ENCODE measurements at regions not wholly inside any gene's neighbourhood (a gene's known extent, or its start where the extent isn't known, plus 50 kb on each side); places are given as distances from the start of the nearest gene placed in this dataset.

DNA sequence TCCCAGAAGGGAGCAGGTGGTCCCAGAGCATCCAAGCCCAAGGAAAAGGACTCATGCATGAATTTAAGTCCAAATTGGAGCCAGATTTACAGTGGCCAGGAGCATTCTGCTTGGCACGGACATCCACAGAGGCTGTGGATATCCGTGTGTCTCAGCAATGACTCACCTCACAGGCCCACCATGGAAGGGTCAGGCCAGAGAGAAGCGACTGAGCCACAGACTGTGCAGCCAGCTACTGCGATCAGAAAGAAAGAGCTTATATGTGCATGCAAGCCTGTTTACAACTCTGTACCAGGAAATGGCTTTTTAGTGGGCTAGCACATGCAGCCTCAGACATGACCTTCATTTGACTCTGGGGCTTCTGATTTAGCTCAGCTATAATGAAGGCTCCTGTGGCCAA is 231.0 kb downstream of the C16orf95 start:
- intact Hi-C loops (cut with DNase I): no loop called here

DNA sequence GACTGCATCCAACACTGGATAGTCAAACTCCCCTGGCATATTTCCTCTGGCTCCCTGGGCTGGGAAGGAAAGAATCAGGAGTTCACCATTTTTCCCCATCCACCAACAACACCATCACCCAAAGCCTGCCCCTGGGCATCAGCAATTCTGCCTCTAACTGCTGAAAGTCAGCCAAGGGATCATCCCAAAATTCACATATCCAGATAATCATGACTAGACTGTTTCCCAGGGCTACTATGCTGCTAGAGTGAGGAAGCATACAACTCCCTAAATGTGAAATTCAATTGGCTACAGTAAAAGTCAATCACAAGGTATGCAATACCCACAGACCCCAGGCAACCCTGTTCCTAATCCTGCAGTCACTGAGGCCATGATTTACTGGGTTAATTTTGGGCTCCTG is 230.6 kb downstream of the C16orf95 start:
- DNase-seq (ENCODE audit: low spot score): no peak
- intact Hi-C loops (cut with DNase I): no loop called here

More for the DNA sequence above, 231.0 kb downstream of the C16orf95 start:
- no peak for DNase-seq (ENCODE audit: low spot score)

DNA sequence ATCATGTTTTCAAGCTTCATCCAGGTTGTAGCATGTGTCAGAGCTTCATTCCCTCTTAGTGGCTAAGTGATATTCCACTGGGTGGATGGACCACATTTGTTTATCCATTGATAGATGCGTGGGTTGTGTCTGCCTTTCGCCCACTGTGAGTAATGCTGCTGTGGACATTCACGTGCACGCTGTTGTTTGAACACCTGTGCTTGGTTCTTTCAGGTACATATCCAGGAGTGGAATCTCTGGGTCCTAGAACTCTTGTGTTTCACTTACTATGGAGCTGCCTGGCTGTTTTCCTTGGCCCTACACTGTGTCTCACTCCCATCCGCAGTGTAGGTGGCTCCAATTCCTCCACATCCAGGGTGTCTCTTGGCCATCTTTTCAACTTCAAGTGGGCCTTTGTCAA is 224.2 kb downstream of the C16orf95 start:
- no peak for DNase-seq (ENCODE audit: low spot score)
- intact Hi-C loops (cut with DNase I): no loop called here

DNA sequence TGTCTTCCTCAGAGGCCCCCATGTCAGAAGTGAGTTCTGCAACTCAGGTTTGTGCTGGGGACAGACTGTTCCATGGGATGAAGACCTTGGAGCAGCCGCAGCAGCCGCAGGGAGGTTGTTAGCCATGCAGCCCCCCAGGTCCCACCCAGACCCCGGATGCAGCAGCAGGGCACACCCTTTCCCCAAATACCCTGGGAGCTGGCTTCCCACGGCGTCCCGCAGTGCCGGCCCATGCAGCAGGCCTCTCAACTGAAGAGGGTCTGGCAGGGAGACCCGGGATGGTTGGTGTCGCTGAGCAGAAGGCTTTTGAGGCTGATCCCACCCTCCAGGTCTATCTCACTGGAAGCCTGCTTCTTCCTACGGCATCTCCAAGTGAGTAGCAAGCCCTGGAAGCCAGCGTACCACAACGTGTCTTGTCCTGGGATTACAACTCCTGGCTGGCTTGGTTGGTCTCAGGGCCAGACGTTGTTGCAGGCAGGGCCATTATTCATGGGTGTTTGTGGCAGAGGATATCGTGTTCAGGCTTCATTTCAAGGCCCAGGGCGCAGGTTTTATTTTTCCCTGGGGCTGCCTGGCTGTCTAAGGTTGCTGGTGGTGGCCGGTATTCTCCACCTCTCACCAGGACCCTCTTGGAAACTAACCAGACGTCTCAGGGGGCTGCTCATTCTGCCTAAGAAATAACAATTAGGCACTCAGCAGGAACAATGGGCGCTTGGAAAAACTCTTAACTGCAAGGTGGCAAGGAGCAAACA is 223.2 kb downstream of the C16orf95 start:
- DNase-seq (ENCODE audit: low spot score): no peak
- intact Hi-C loops (cut with DNase I): no loop called here

DNA sequence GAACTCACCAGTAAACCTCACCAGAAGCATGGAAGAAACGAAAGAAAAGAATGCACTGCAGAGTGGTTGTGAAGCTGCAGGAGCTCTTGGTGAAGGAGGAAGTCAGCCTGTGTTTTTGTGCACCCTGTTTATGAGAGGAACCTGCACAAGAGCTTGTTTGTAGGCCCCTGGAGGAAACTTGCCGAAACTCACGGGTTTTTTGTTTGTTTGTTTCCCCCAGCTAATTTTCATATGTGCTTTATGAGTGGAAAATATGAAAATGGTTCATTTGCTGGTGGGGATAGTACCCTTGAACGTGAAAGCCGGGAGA is 222.7 kb downstream of the C16orf95 start:
- no peak for DNase-seq (ENCODE audit: low spot score)
- intact Hi-C loops (cut with DNase I): no loop called here

DNA sequence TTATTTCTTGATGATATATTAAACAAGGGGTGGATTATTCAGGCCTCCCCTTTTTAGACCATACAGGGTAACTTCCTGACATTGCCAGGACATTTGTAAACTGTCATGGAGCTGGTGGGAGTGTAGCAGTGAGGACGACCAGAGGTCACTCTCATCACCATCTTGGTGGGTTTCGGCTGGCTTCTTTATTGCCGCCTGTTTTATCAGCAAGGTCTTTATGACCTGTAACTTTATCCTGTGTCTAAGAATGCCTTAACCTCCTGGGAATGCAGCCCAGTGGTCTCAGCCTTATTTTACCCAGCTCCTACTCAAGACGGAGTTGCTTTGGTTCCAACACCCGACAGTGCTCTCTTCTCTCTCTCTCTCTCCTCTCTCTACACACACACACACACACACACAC is 221.9 kb downstream of the C16orf95 start:
- no peak for DNase-seq (ENCODE audit: low spot score)
- intact Hi-C loops (cut with DNase I): no loop called here

DNA sequence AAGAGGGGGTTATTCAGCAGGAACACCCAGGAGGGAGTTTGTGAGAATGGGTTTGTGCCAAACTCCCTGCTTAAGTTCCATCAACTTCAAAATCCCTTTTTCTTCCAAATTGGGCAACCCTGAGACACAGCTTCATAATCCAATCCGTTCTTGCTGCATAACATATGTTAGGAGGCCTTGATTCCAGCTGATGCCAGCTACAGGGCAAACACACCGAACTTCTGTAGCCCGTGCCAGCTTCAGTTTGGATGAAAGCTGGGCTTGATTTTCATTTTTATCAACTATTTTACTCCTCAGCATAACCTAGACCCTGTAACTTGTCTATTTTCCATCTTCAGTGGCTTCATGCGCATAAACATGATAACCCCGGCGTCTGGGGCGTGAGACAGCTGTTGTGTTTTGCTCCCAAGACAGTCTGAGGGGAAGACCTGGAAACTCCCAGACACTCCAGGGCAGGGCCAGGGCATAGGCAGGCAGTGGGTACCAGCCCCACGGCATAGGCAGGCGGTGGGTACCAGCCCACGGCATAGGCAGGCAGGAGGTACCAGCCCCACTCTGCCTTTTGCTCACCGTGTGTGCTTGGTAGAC is 220.4 kb downstream of the C16orf95 start:
- intact Hi-C loops (cut with DNase I): no loop called here
- DNase-seq (ENCODE audit: low spot score): no peak

DNA sequence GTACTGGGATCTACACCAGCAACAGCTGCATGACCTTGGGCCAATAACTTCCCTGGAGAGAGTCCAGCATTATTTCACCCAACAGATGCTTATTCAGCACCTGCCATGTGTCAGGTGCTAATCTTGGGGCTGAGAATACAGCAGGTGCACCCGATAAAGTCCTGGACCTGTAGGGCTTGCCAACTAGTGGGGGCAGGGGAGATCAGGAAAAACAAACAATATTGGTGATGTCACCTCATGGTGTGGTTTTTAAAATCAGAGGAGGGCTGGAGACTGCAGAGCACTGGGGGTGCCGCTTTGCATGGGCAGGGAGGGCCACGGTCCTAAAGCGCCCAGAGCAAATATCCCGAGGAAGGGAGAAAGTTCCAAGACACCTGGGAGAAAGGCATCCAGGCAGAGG is 218.8 kb downstream of the C16orf95 start:
- no peak for DNase-seq (ENCODE audit: low spot score)
- intact Hi-C loops (cut with DNase I): no loop called here

DNA sequence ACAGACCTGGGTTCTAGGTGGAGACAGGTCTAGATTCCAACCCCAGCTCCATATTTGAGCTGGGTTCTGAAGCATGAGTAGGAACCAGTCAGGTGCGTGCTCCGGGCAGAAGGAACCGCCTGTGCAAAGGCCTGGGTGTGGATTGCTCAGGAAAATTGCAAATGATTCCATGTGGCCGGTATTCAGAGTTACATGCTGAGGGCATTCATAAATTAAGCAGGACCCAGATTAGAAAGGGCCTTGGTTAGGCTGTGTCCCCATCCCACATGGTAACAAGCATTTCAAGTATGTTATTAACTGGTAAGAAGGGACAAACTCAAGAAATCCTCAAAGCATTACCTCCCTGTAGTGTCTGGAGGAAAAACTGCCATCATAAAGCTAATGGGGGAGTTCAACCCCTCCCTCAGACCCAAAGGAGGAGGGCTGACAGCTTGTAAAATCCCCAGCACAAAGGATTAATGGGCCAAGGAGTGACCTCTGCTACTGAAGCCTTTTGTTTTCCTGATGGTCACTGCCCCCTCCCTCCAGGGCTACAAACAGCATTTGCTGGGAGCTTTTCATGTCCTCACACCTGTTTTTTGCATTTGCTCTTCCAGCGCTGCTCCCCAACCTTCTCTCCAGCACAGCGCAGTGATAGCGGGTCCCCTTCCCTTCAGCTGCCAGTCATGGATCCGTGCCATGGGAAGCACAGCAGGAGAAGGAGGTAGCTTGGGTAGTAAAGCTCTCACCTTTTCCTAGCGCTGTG is 218.0 kb downstream of the C16orf95 start:
- no peak for DNase-seq (ENCODE audit: low spot score)
- intact Hi-C loops (cut with DNase I): no loop called here

DNA sequence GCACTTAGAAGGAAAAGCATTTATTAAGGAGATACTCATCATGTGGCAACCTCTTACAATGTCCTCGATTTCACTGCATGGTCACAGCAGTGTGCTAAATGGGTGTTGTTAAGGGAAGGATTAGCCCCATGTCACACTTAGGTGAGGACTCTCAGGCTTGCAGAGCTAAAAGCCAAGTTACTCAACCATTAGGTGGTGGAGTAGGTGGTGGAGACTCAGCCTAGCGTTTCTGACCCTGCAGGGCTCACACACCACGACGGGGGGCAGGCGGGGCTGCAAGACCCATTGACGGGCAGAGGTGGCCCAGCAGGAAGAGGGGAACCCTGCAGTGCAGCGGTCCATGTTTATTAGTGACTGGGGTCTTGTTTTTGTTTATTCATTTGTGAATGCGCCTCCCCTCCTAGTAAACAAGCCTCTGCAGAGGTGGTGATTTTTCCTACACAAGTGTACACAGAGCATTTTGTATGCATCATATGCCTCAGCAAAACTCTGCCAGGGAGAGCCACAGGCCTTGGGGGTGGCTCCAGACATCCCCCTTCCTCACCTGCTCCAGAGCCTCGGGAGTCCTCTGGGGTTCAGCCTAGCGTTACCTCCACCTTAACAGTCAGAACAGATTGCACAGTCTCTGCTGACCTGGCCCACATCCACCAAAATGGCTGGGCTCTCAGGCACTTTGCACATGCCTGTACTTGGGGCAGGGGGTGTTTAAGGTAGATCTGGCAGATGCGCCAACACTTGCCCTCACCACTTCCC is 216.7 kb downstream of the C16orf95 start:
- DNase-seq (ENCODE audit: low spot score): no peak
- intact Hi-C loops (cut with DNase I): loop anchor here in 1 of 2 donors (1.0 to 2.0 kb wide), 2 partner anchors 25 to 56 kb away; no protein-coding TSS in a partner anchor

DNA sequence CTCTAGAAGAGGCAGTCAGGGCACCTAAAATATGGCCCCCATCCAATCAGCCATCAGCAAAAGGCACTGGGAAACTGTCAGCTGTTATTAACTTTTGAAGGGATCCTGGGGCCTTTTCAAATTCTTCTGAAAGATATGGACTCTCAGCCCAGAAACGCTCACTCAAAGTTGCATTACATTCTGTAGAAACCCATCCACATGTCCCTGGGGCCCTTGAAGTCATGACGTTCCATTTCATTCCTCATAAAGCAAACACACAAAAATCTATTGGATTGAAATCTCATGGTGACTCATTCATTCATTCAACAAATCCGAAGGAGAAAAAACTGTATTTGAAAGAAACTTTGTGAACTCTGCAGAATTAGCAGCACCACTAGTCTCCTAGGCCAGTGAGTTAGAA is 215.3 kb downstream of the C16orf95 start:
- intact Hi-C loops (cut with DNase I): loop anchor here in 1 of 2 donors (2.0 kb wide), 1 partner anchor 57 kb away; no protein-coding TSS in a partner anchor
- DNase-seq (ENCODE audit: low spot score): no peak

DNA sequence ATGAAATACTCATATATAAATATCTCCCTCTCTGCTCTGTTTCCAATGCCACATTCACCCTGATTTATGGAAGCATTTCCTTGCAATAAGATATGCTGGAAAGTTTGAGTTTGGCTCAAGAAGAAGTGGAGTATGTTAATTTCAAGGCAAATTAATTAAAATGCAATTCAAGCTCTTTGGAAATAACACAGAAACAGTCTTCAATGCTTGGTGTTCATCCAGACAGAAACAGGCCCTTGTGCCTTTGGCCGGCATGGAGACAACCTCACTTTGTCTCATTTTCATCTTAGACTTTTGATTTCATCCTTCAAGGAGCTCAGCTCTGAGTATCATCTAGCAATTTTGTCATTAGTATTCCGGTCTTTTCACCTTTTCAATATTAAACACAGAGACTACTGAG is 210.0 kb downstream of the C16orf95 start:
- intact Hi-C loops (cut with DNase I): no loop called here

DNA sequence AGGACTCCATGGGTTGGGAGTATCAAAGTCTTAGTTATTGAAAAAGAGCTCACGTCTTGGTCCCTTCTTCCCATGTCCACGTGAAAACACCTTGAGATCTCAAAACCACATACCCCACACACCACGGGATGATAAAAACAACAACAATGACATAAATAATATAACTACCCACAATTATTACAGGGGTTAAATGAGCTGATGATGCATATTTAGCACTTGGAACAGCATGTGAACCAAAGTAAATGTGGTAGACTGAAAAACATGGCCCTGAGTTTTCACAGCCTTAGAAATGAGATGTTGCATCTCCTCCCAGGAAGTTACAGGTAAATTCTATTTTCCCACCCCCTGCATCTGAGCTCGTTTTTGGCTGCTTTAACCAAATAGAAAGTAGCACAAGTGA is 208.9 kb downstream of the C16orf95 start:
- no peak for DNase-seq (ENCODE audit: low spot score)
- intact Hi-C loops (cut with DNase I): no loop called here

More for the DNA sequence above, 210.0 kb downstream of the C16orf95 start:
- DNase-seq (ENCODE audit: low spot score): no peak

DNA sequence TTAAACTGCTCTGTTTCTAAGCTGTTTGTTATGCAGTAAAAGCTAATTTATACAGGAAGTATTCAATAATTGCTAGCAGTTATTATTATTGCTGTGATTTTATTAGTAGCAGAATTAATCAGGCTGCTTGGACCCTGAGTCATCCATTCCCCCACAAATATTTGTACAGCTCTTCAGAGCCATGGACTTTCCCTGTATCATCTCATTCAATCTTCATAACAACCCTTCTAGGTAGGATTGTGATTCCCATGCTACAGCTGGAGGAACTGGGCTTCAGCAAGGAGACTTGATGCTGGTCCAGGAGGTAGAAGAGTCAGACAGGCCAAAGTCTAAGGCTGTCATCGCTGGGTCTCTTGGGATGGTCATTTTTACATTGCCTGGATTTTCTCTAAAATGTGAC is 208.3 kb downstream of the C16orf95 start:
- DNase-seq (ENCODE audit: low spot score): no peak
- intact Hi-C loops (cut with DNase I): no loop called here

DNA sequence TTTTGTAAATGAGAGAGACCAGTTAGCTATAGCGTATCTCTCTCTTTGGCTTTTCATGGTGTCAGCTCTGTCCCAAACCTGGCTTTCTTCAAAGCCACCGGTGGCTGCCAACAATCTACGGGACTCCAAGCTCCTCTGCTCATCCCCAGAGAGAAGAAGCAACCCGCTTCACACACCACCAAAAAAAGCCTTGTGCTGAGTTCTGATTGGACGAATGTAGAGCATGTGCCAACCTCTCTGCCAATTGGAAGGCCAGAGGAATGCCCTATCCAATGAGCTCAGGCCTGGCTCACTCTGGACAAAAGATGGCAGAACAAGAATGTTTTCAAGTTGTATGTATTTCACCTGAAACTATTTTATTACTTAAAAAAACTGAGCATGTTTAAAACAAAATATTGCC is 202.4 kb downstream of the C16orf95 start:
- intact Hi-C loops (cut with DNase I): no loop called here
- no peak for DNase-seq (ENCODE audit: low spot score)

DNA sequence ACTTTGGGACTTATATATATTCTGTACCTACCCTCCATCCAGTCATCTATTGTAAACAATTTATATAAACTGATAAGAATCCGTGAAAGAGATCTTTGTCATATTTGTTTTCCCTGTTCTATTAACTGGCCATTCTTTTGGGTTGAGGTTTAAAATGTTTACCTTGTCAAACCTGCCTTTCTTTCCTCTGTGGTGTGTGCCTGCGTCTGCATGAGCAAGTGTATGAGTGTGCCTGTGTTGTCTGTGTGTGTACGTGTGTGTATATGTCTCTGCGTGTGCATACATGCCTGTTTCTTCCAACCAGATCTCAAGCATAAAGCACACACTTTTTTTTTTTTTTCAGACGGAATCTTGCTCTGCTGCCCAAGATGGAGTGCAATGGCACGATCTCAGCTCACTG is 201.5 kb downstream of the C16orf95 start:
- intact Hi-C loops (cut with DNase I): no loop called here

DNA sequence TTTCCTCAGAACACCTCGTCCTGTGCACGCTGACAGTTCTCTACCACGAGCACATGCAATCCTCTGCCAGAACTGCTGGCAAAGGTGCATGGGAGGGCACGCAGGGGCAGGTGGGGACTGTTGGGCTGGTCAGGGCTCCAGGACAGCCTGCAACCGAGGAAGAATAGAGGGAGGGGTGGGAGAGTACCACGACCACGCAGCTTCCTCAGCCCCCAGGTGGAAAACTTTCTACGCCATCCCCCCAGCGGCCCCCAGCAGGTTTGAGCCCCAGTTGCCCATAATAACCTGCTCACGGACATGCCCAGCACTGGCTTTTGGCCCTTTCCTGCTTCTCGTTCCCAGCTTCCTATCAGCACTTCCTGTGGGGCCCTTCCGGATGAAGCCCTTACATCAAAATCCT is 199.3 kb downstream of the C16orf95 start:
- DNase-seq (ENCODE audit: low spot score): no peak
- intact Hi-C loops (cut with DNase I): no loop called here

More for the DNA sequence above, 201.5 kb downstream of the C16orf95 start:
- no peak for DNase-seq (ENCODE audit: low spot score)

DNA sequence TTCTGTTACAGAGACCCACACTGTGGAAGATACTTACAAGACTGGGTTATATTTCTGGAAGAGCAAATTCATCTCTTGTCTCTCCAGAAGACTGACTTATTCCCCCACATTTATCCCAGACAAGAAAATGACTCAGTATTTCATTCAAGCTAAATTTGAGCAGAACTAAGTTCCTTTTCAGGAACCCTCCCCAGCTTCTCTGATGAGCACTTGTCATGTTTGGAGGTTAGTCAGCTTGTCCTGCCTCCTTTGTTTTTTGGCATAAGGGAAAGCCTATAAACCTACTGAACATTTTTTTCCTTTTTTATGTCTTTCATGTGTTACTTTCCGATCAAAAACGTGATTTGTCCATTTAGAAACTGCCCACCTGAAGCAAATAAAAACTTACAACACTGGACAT is 198.0 kb downstream of the C16orf95 start:
- no peak for DNase-seq (ENCODE audit: low spot score)
- intact Hi-C loops (cut with DNase I): no loop called here

DNA sequence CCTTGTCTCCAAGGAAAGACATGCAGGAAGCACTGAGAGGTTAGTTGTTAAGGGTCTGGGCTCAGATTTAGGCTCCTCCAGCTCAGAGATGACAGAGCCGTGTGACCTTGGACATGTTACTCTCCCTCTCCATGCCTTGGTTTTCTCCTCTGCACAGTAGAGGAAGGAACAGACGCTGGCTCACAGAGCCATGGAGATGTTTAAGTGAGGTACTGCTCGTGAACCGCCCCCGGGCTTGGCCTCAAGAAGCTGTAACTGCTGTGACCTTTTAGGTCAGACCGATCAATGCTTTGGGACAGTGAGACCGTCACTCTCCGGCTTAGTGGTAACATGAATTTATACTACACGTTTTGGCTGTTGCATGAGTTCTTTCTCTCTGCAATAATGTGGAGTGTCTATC is 197.4 kb downstream of the C16orf95 start:
- no peak for DNase-seq (ENCODE audit: low spot score)
- intact Hi-C loops (cut with DNase I): no loop called here

DNA sequence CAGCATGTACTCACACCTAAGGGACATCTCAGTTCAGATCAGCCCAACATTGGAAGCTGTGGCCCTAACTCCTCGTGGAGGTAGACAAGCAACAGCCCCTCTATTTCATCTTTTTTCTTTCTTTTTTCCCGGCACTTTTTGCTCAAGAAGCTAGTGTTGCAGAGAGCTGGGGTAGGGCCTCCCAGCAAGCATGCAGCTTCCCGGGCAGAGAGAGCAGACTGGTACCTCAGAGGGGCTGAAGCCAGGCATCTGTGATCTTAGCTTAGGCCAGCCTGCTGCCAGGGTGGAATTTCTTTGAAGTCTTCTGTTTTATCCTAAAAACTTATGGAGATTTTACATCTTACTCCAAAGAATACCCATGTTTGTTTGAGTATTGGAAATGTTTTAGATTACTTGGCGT is 195.4 kb downstream of the C16orf95 start:
- no peak for DNase-seq (ENCODE audit: low spot score)
- intact Hi-C loops (cut with DNase I): no loop called here
